ENCODE measurements at regions not wholly inside any gene's neighbourhood (a gene's known extent, or its start where the extent isn't known, plus 50 kb on each side); places are given as distances from the start of the nearest gene placed in this dataset.

DNA sequence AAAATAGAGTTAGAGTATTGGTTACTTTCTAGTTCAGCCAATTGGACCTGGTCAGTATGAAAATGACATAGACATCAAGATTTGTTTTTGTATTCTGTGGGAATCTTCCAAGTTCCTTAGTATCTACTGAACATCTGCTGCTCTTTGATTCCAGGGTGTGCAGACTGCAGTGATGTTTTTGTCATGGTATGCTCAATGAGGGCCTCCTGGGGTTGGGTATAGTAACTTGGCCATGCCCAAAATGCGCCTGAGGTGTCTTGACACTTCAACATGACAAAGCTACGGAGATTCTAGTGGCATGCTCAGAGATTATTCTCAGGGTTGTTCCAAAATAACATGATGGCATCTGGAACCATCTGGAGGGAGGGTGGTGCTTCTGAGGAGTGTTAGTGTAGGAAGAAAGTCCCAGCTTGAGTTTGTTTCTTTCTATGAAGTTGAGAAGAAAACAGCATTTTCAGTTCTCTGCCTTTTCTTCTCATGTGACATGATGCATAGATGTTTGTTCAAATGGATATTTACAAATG is 313.5 kb upstream of the TBL1XR1 start (continued):
- TF ChIP-seq, protein P1, sequence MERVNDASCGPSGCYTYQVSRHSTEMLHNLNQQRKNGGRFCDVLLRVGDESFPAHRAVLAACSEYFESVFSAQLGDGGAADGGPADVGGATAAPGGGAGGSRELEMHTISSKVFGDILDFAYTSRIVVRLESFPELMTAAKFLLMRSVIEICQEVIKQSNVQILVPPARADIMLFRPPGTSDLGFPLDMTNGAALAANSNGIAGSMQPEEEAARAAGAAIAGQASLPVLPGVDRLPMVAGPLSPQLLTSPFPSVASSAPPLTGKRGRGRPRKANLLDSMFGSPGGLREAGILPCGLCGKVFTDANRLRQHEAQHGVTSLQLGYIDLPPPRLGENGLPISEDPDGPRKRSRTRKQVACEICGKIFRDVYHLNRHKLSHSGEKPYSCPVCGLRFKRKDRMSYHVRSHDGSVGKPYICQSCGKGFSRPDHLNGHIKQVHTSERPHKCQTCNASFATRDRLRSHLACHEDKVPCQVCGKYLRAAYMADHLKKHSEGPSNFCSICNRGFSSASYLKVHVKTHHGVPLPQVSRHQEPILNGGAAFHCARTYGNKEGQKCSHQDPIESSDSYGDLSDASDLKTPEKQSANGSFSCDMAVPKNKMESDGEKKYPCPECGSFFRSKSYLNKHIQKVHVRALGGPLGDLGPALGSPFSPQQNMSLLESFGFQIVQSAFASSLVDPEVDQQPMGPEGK (CRISPR knock-in tag; IDR thresholded peaks at IDR 0.05; ENCODE audit: borderline replicate concordance) = no peak
- TF ChIP-seq TOX (CRISPR knock-in tag; IDR thresholded peaks at IDR 0.05; ENCODE audit: borderline replicate concordance) (no peak), ZFP3 (CRISPR knock-in tag; IDR thresholded peaks at IDR 0.05) (no peak), SNAI2 (CRISPR knock-in tag; IDR thresholded peaks at IDR 0.05) (no peak), ZNF70 (CRISPR knock-in tag; IDR thresholded peaks at IDR 0.05) (no peak), OSR1 (CRISPR knock-in tag; IDR thresholded peaks at IDR 0.05) (no peak)

DNA sequence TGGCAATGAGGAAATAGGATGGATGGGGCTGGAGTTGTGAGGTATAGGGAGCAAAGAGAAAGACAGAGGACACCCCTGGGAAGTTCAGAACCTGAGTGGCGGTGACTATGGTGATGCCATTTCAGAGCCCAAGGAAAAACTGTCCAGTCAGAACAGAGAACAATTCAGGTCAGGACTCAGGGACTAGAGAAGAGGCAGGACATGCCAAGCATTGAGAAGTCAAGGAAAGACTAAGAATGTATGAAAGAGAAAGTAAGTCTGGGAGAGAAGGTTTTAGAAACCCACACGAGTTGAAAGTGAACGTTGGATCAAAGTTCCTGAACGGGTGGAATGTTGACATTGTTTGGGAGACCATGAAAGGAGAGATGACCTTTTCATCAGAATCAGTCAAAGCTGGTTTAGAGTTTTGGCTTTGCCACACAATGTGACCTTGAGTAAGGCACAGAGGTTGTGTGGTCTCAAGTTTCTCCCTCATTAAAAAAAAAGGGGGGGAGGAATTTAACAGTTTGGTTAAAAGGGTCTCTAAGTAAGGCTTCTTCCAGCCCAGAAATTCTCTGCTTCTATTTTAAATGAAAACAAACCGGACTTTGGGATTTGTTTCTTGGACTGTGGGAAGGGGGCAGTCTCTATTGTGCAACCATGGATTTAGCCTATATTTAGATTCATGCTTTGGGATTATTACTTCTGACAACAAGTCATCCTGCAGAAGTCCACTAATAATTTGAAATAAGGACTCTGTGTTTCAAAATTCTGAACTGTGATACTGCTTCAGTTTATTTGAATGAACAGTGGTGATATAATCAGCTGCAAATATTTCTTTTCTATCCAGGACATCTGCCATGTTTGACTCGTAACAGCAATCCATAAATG is 315.9 kb upstream of the TBL1XR1 start:
- TF ChIP-seq ISL1 (CRISPR knock-in tag; IDR thresholded peaks at IDR 0.05) (no peak), OSR1 (CRISPR knock-in tag; IDR thresholded peaks at IDR 0.05) (no peak), PPARA (CRISPR knock-in tag; IDR thresholded peaks at IDR 0.05; ENCODE audit: borderline replicate concordance) (no peak), ZC3H10 (CRISPR knock-in tag; IDR thresholded peaks at IDR 0.05) (no peak), ZFP30 (CRISPR knock-in tag; IDR thresholded peaks at IDR 0.05) (no peak), ZNF70 (CRISPR knock-in tag; IDR thresholded peaks at IDR 0.05) (no peak), RARB (CRISPR knock-in tag; IDR thresholded peaks at IDR 0.05) (no peak), CSDC2 (CRISPR knock-in tag; IDR thresholded peaks at IDR 0.05) (no peak), TOX (CRISPR knock-in tag; IDR thresholded peaks at IDR 0.05; ENCODE audit: borderline replicate concordance) (no peak), SNAI2 (CRISPR knock-in tag; IDR thresholded peaks at IDR 0.05) (no peak)
- TF ChIP-seq, protein P2, sequence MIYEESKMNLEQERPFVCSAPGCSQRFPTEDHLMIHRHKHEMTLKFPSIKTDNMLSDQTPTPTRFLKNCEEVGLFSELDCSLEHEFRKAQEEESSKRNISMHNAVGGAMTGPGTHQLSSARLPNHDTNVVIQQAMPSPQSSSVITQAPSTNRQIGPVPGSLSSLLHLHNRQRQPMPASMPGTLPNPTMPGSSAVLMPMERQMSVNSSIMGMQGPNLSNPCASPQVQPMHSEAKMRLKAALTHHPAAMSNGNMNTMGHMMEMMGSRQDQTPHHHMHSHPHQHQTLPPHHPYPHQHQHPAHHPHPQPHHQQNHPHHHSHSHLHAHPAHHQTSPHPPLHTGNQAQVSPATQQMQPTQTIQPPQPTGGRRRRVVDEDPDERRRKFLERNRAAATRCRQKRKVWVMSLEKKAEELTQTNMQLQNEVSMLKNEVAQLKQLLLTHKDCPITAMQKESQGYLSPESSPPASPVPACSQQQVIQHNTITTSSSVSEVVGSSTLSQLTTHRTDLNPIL (CRISPR knock-in tag; IDR thresholded peaks at IDR 0.05; ENCODE audit: low read depth) = no peak
- TF ChIP-seq, protein P3, sequence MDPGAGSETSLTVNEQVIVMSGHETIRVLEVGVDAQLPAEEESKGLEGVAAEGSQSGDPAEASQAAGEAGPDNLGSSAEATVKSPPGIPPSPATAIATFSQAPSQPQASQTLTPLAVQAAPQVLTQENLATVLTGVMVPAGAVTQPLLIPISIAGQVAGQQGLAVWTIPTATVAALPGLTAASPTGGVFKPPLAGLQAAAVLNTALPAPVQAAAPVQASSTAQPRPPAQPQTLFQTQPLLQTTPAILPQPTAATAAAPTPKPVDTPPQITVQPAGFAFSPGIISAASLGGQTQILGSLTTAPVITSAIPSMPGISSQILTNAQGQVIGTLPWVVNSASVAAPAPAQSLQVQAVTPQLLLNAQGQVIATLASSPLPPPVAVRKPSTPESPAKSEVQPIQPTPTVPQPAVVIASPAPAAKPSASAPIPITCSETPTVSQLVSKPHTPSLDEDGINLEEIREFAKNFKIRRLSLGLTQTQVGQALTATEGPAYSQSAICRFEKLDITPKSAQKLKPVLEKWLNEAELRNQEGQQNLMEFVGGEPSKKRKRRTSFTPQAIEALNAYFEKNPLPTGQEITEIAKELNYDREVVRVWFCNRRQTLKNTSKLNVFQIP (CRISPR knock-in tag; IDR thresholded peaks at IDR 0.05; ENCODE audit: borderline replicate concordance, low read depth) = no peak
- ATAC-seq = peak; percentile 31; the same call in 2 of the 3 replicates

DNA sequence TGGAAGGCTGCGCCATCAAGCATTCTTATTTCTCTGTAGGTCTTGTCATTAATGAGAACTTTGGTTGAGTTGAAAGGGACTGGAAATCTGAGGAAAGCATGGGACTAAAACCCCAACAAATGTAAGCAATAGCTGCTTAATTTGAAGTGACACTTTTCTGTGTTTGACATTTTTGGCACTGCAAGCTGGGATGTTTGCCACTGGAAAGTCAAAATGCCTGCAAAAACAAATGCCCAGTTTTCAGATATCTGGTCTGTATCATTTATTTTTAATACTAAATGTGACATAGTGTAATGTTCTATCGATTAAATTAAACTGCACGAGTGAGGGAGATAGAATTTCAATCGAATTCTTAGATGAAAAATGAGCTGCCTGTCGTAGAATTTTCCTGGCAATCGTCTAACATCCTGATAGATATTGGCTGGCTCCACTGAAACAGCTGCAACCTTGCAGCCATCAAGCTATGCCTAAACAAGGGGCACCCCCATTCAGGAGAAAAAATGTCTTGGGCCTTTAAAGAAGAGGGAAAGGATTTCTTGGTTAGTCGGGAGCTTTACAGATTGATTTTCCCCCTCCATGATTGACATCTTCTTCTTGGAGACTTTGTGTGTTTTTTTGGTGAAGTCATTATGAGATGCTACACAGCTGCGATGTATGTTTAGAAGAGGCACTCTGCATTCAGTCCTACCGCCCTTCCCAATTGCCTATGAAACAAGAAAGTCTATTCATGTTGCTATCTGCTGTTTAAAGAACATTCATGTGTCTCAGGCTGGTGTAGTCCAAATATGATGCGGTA is 316.7 kb upstream of the TBL1XR1 start:
- no peak for TF ChIP-seq TOX (CRISPR knock-in tag; IDR thresholded peaks at IDR 0.05; ENCODE audit: borderline replicate concordance)
- TF ChIP-seq, protein P3 (CRISPR knock-in tag; IDR thresholded peaks at IDR 0.05; ENCODE audit: borderline replicate concordance, low read depth) = no peak
- peak; percentile 32 for ATAC-seq

DNA sequence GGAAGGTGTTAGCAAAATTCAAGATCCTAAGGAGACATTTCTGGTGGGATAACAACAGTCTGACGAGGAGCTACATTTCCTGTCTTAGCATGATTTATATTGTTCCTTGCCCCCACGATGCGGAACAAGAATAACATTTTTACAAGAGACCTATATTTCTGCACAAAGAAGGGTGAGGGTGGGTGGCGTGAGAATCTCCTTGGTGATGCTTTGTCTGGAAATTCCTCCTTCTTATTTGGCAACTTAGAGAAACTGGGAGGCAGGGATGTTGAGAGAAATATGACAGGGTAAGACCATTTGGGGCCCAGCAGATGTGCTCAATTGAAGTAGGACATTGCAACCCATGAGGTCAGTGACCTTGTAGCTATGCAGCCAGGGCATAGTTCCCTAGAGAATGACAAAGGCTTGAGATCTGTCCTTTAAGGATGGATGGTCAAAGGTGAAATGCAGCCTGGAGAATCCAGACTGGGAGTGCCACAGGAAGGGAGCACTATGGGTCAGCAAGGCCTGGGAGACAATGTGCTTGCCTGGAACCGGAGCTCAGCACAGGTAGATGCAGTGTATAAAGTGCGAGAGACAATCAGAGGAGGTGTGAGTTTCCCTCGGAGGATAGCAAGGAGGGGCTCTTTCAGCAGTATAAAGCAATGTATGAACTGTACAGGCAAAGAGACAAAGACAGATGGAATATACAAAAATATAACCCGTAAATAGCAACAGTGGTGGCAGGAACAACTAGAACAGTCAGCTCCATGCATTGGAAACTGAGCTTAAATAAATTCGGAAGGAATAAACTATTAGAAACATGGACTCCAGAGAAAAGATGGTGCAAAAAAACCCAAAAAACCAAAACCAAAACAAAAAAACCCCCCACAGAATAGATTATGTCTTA is 317.6 kb upstream of the TBL1XR1 start:
- no peak for ATAC-seq

More for the DNA sequence above, 317.6 kb upstream of the TBL1XR1 start:
- TF ChIP-seq ZFP3 (CRISPR knock-in tag; IDR thresholded peaks at IDR 0.05) = no peak
- no peak for TF ChIP-seq PPARA (CRISPR knock-in tag; IDR thresholded peaks at IDR 0.05; ENCODE audit: borderline replicate concordance)
- no peak for TF ChIP-seq SNAI2 (CRISPR knock-in tag; IDR thresholded peaks at IDR 0.05)
- no peak for TF ChIP-seq ZFP30 (CRISPR knock-in tag; IDR thresholded peaks at IDR 0.05)
- no peak for TF ChIP-seq ZNF565 (CRISPR knock-in tag; conservative IDR thresholded peaks at IDR 0.05; ENCODE audit: low read depth)

Measured in SK-N-SH treated with all-trans-retinoic acid at 6 μM for 48 hours (cell line).